Activated T-helper 1 cell treated with anti-CD3 and anti-CD28 coated beads, Interleukin-12 subunit alpha, Interleukin-12 subunit beta, Interleukin-2, Interleukin-4 antibody, amounts not matched to agents 30 ng/mL and 10 ng/mL and 1 ng/mL, durations not matched to agents 14 hours and 24 hours and 36 hours (primary cell): ENCODE measurements at regions not wholly inside any gene's neighbourhood (a gene's known extent, or its start where the extent isn't known, plus 50 kb on each side); places are given as distances from the start of the nearest gene placed in this dataset.
"Not testable (repeated sequence)": the region's sequence is repeated elsewhere in the genome, so short reads cannot be mapped to it uniquely, and the experiment has no call there.

Experiments used
- DNase-seq: peaks from one replicate; pipeline ENCODE4 v3.0.0; 2021; ENCODE audit warnings: low spot score
- H3K27ac Mint-ChIP-seq: one replicate; pipeline ENCODE4 v1.8.0; 2021; ENCODE audit warnings: mild to moderate bottlenecking, mixed read lengths
- H3K27me3 Mint-ChIP-seq: one replicate; pipeline ENCODE4 v1.8.0; 2022; ENCODE audit warnings: mild to moderate bottlenecking, moderate library complexity, mixed read lengths; ENCODE audit not compliant: insufficient read depth
- H3K36me3 Mint-ChIP-seq: one replicate; pipeline ENCODE4 v1.8.0; 2021; ENCODE audit warnings: low read depth, mixed read lengths
- H3K4me1 Mint-ChIP-seq: one replicate; pipeline ENCODE4 v1.8.0; 2021; ENCODE audit warnings: low read depth, mixed read lengths
- H3K4me3 Mint-ChIP-seq: one replicate; pipeline ENCODE4 v1.8.0; 2021; ENCODE audit warnings: mild to moderate bottlenecking, moderate library complexity, mixed read lengths
- H3K9me3 Mint-ChIP-seq: one replicate; pipeline ENCODE4 v1.8.0; 2021; ENCODE audit warnings: mixed read lengths
- intact Hi-C: fragments of 100-400 bp; cut with micrococcal nuclease; formaldehyde crosslinking; loops from one replicate; pipeline ENCODE4 v1.15.1; 2024

DNA sequence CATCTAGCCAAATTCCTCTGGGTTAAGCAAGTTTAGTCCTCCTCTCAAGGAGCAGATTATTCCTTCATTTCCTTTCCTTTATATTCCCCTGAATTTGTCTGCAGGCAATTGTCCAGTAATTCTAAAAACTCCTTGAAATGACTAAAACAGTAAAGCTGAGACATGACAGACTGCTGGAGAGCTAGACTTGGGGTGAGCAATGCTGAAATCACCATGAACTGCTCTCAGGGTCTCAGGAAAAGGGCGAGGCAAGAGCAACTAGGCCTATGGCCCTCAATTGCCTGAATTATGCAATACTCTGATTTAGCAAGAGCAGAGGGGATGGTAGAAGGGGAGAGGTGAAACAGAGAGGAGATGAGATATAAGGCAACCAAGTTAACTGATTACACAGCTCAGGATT lies 172.9 kb upstream of the NREP start:
- H3K4me1 Mint-ChIP-seq, result no peaks in the 10 kb centered on the region
- DNase-seq, result no peak
- no peaks in the 10 kb centered on the region for H3K36me3 Mint-ChIP-seq
- H3K27me3 Mint-ChIP-seq, result no peaks in the 10 kb centered on the region
- H3K27ac Mint-ChIP-seq, result no peak overlapping the region
- no peaks in the 10 kb centered on the region for H3K9me3 Mint-ChIP-seq
- intact Hi-C loops, result no loop called here
- no peak overlapping the region for H3K4me3 Mint-ChIP-seq

DNA sequence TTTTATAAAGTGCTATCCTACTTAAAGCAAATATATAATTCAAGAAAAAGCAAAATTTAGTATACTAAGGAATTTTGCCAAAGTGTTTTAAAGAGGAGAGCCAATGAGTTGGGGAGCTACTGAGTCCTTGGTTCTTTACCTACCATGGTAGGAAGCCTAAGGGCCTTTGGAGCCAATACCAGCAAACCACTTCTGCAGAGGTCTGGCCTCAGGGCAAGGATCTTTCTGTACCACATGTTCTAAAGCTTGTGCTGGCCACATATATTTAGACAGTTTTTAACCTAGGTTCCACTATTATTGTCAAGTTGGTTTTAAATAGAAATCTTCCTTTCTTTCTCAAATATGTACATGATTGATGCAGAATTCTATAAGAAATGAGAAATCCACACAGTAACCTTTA lies 172.3 kb upstream of the NREP start:
- H3K27me3 Mint-ChIP-seq, result no peaks in the 10 kb centered on the region
- intact Hi-C loops, result no loop called here
- H3K4me3 Mint-ChIP-seq, result no peak overlapping the region
- H3K27ac Mint-ChIP-seq, result no peak overlapping the region
- H3K9me3 Mint-ChIP-seq, result no peaks in the 10 kb centered on the region
- no peaks in the 10 kb centered on the region for H3K4me1 Mint-ChIP-seq
- no peak for DNase-seq
- no peaks in the 10 kb centered on the region for H3K36me3 Mint-ChIP-seq

- H3K27ac Mint-ChIP-seq, result no peak overlapping the region
- H3K9me3 Mint-ChIP-seq, result no peaks in the 10 kb centered on the region
- no peaks in the 10 kb centered on the region for H3K36me3 Mint-ChIP-seq
- H3K27me3 Mint-ChIP-seq, result no peaks in the 10 kb centered on the region
- no peak for DNase-seq
- no peaks in the 10 kb centered on the region for H3K4me1 Mint-ChIP-seq
- intact Hi-C loops, result no loop called here
- no peak overlapping the region for H3K4me3 Mint-ChIP-seq
Measured at GRCh38 chr5:111928511-111928910, 171.5 kb upstream of the NREP start.

DNA sequence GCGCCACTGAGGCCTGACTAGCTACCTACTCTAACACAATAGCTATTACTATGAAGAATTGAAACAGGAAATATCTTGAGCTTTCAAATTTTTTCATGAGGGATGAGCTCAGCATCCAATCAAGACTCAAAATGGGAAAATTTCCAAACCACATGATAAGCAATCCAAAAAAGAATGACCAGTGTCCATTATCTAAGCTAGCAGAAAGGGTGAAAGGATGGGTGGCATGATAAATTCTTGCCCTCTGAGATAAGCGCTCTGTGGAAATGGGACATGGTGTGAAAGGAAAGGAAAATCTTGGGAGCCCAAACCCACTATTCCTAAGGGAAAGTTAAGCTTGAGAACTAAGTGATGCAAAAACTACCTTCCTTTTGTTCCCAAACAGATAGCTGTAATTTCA lies 170.2 kb upstream of the NREP start:
- Mint-ChIP-seq H3K4me1 (no peaks in the 10 kb centered on the region), H3K27ac (no peak overlapping the region), H3K9me3 (no peaks in the 10 kb centered on the region), H3K27me3 (no peaks in the 10 kb centered on the region), H3K36me3 (no peaks in the 10 kb centered on the region), H3K4me3 (no peak overlapping the region)
- intact Hi-C loops, result no loop called here
- DNase-seq, result no peak

- Mint-ChIP-seq H3K36me3 (no peaks in the 10 kb centered on the region), H3K9me3 (no peaks in the 10 kb centered on the region), H3K4me1 (no peaks in the 10 kb centered on the region), H3K27ac (no peak overlapping the region), H3K27me3 (no peaks in the 10 kb centered on the region), H3K4me3 (no peak overlapping the region)
- intact Hi-C loops, result no loop called here
- no peak for DNase-seq
Measured at GRCh38 chr5:111926026-111926425, 169.0 kb upstream of the NREP start.

DNA sequence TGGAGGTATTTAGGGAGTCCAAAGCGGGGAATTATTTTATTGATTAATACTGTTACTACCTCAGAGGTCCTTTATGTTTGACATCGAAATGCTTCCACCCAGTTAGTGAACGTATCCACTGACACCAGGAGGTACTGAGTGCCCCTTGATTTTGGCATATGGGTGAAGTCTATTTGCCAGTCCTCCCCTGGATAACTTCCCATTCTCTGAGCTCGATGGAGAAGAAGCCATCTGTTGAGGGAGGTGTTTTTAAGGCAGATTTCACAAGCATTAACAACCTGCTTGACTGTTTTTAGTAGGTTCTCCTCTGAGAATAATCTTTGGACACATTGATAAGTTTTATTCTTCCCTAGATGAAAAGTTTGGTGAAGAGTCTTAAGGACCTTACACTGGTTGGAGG lies 165.3 kb upstream of the NREP start:
- Mint-ChIP-seq H3K27ac (no peak overlapping the region), H3K4me3 (no peak overlapping the region), H3K36me3 (no peaks in the 10 kb centered on the region), H3K4me1 (no peaks in the 10 kb centered on the region), H3K27me3 (no peaks in the 10 kb centered on the region), H3K9me3 (no peaks in the 10 kb centered on the region)
- intact Hi-C loops, result no loop called here
- DNase-seq, result no peak

DNA sequence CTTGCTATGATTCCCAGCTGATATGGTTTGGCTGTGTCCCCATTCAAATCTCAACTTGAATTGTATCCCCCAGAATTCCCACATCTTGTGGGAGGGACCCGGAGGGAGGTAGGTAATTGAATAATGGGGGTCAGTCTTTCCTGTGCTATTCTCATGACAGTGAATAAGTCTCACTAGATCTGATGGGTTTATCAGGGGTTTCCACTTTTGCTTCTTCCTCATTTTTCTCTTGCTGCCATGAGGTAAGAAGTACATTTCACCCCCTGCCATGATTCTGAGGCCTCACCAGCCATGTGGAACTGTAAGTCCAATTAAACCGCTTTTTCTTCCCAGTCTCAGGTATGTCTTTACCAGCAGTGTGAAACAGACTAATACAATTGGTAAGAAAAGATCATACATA lies 164.7 kb upstream of the NREP start:
- intact Hi-C loops, H3K9me3 Mint-ChIP-seq, H3K27ac Mint-ChIP-seq, H3K36me3 Mint-ChIP-seq, DNase-seq, H3K27me3 Mint-ChIP-seq, H3K4me3 Mint-ChIP-seq, H3K4me1 Mint-ChIP-seq: not testable (repeated sequence)

DNA sequence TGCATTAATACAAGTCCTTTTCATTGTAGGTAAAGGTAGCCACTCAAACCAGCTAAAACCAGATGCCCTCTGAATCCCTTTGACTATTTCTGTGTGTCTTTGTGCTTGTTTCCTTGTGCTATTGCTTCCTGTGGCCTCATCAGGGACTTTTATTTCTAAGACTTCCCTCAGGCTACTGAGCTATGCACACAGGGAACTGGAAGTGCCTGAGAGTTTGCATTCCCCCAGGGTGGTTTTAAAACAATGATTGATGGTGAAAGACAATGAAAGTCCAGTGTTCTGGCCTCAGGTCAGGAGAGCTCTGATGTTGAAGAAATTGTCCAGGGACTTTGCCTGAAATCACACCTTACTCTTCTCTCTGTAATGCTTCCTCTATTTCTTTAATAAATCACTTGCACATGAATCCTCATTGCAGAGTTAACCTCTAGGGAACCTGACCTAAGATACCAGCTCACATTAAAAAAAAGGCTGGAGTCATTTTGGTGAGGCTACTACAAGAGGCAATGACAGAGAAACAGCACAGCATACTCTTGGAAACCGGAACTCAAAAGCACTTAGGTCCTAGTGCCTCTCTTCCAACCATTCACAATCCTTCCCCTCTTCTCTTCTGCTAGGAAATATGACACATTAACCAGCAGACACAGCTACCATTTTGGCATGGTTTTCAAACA lies 158.1 kb upstream of the NREP start:
- Mint-ChIP-seq H3K4me3 (no peak overlapping the region), H3K36me3 (no peaks in the 10 kb centered on the region), H3K4me1 (no peaks in the 10 kb centered on the region), H3K9me3 (no peaks in the 10 kb centered on the region), H3K27me3 (no peaks in the 10 kb centered on the region), H3K27ac (no peak overlapping the region)
- intact Hi-C loops, result no loop called here
- no peak for DNase-seq

DNA sequence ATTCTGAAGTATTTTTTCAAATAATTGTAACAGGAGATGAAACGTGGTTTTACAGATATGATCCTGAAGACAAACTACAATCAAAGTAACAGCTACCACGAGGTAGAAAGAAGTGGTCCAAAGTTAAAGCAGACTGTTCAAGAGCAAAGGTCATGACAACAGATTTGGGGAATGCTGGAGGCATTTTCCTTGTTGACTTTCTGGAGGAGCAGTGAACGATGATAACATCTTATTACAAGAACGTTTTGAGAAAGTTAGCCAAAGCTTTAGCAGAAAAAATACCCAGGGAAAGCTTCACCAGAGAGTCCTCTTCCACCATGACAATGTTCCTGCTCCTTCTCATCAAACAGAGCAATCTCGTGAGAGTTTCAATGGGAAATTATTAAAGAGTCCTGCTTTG lies 145.4 kb upstream of the NREP start:
- Mint-ChIP-seq H3K27me3 (no peaks in the 10 kb centered on the region), H3K4me3 (no peak overlapping the region), H3K27ac (no peak overlapping the region), H3K9me3 (peaks cover 16% of the 10 kb centered on the region), H3K36me3 (no peaks in the 10 kb centered on the region), H3K4me1 (no peaks in the 10 kb centered on the region)
- DNase-seq, result no peak
- intact Hi-C loops, result no loop called here

DNA sequence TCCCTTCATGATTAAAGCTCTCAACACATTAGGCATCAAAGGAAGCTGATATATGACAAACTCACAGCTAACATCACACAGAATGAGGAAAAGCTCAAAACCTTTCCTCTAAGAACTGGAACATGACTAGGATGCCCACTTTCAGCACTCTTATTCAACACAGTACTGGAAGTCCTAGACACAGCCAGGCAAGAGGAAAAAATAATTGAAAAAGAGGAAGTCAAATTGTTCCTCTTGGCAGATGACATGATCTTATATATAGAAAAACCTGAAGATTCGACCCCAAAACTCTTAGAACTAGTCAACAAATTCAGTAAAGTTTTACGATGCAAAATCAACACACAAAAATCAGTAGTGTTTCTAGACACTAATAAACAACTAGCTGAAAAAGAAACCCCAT lies 144.3 kb upstream of the NREP start:
- intact Hi-C loops, result no loop called here
- no peaks in the 10 kb centered on the region for H3K4me1 Mint-ChIP-seq
- H3K9me3 Mint-ChIP-seq, result peaks cover 16% of the 10 kb centered on the region
- no peak overlapping the region for H3K4me3 Mint-ChIP-seq
- H3K36me3 Mint-ChIP-seq, result no peaks in the 10 kb centered on the region
- no peak for DNase-seq
- H3K27me3 Mint-ChIP-seq, result no peaks in the 10 kb centered on the region
- H3K27ac Mint-ChIP-seq, result no peak overlapping the region

GRCh38 chr5:111892949-111893348 lies 136.0 kb upstream of the NREP start:
- H3K4me3 Mint-ChIP-seq, result no peak overlapping the region
- no peaks in the 10 kb centered on the region for H3K4me1 Mint-ChIP-seq
- intact Hi-C loops, result no loop called here

GRCh38 chr5:111887706-111888105 lies 130.7 kb upstream of the NREP start:
- H3K9me3 Mint-ChIP-seq, result peaks cover 8% of the 10 kb centered on the region
- H3K4me3 Mint-ChIP-seq, result no peak overlapping the region
- H3K27ac Mint-ChIP-seq, result no peak overlapping the region
- no peak for DNase-seq
- intact Hi-C loops, result no loop called here
- H3K4me1 Mint-ChIP-seq, result no peaks in the 10 kb centered on the region
- H3K36me3 Mint-ChIP-seq, result no peaks in the 10 kb centered on the region
- H3K27me3 Mint-ChIP-seq, result peaks cover 2% of the 10 kb centered on the region

More at GRCh38 chr5:111892949-111893348, 136.0 kb upstream of the NREP start:
- H3K36me3 Mint-ChIP-seq, result no peaks in the 10 kb centered on the region
- peaks cover 9% of the 10 kb centered on the region for H3K9me3 Mint-ChIP-seq
- no peak for DNase-seq
- no peak overlapping the region for H3K27ac Mint-ChIP-seq
- peaks cover 2% of the 10 kb centered on the region for H3K27me3 Mint-ChIP-seq

GRCh38 chr5:111869681-111870080 lies 112.7 kb upstream of the NREP start:
- Mint-ChIP-seq H3K4me1 (no peaks in the 10 kb centered on the region), H3K27me3 (peaks cover 2% of the 10 kb centered on the region), H3K4me3 (no peak overlapping the region), H3K27ac (no peak overlapping the region), H3K9me3 (no peaks in the 10 kb centered on the region), H3K36me3 (no peaks in the 10 kb centered on the region)
- intact Hi-C loops, result no loop called here
- DNase-seq, result no peak

DNA sequence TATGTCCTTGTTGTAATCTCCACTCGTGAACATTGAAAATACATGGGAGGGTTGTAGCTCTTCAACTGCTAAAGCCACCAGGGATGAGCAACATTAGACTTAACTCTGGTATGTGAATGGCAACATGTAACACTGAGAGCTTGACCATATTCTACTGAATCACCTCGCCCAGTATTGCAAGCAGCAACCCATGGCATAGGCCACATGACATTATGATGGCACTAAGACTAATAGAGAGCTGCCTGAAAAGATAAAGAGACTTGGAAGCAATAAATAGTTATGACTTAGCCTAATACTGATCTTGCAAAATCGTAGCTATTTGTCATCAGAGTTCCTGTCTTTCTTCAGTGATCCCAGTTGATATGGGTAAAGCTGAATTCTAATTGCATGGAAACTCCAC lies 108.4 kb upstream of the NREP start:
- Mint-ChIP-seq H3K27ac (no peak overlapping the region), H3K27me3 (no peaks in the 10 kb centered on the region), H3K36me3 (no peaks in the 10 kb centered on the region), H3K4me1 (no peaks in the 10 kb centered on the region), H3K4me3 (no peak overlapping the region), H3K9me3 (no peaks in the 10 kb centered on the region)
- intact Hi-C loops, result no loop called here
- no peak for DNase-seq
